Kidney capillary endothelial cell (primary cell): ENCODE measurements at regions not wholly inside any gene's neighbourhood (a gene's known extent, or its start where the extent isn't known, plus 50 kb on each side); places are given as distances from the start of the nearest gene placed in this dataset.

ENCODE experiments used
- DNase-seq: peaks from one replicate; pipeline ENCODE4 v3.0.0-alpha.2; 2018; ENCODE audit warnings: low spot score

DNA sequence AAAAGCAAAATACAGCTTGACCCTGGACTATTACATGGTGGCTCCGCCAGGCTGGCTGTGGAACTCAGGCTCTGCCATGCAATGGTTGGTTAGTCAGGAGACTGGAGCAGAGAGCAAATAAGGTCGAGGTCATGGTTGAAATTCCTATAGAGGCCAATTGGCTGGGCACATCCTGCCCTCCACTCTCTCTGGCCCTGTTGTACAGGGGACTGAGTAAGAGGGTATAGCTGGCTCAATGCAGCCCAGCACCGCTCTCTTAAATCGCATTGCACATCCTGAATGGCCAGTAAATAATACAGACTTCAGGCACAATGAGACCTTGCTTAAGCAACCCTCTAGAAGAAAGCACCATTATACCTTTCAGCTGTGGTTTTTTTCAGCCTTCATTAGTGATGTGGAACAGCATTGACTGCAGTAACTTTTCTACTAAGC is 59.3 kb upstream of the PPP2R5A start:
- peak; percentile 25 for DNase-seq

DNA sequence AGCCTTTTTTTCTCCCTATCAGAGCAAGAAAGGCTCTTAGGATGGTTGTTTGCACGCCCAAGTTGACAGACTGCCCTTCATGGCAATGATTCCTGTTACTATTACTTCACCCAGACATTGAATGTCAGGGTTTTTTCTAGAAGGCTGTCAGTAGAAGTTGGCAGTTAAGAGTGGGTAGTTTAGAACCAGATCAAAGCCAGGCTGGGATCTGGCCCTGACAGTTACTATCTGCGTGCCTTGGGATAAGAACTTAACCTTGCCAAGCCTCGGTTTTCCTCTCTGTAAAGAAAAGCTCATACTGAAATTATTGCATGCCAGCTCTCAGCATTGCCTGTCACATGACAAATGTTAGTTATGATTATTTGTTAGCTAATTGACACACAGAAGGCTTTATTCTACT is 58.7 kb upstream of the PPP2R5A start:
- DNase-seq: no peak

DNA sequence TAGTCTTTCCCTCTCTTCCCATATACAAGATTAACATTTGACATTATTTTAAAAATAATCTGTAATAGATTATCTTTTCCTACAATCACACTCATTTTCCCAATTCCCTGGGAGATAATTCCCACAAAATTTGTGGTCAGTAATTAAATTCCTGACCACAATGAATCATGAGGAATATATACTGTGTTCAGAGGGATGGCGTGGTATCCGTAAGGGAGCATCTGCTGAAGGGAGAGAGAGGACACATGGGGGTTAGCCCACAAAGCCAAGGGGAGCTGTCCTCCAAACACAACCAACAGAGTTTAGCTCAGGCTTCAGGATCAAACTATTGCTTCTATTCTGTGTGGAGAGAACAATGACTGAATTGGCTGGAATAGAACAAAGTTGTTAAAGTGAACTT is 57.1 kb upstream of the PPP2R5A start:
- no peak for DNase-seq

DNA sequence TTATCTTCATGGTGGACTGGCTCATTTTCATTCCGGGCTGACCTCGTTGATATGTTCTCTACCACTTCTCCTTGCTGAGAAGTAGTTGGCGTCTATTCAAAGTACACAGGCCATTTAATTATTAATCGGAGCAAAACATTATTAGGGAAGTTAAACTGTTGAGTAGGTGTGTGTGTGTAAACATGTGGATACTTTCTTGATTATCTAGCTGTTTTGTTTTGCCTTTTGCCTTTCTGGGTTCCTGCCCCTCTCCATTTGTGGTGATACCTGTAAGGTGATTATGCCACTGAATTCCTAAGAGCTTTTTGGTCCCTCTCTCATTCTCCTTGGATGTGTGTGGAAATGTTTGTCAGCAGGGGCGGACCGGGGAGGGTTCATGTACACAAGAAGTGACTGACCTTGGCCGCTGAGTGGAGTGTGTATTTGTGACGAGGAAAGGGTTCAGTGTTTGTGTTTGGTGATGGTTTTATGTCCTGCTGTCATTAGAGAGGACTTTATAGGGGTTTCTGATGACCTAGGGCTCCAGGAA is 56.6 kb upstream of the PPP2R5A start:
- DNase-seq: no peak

DNA sequence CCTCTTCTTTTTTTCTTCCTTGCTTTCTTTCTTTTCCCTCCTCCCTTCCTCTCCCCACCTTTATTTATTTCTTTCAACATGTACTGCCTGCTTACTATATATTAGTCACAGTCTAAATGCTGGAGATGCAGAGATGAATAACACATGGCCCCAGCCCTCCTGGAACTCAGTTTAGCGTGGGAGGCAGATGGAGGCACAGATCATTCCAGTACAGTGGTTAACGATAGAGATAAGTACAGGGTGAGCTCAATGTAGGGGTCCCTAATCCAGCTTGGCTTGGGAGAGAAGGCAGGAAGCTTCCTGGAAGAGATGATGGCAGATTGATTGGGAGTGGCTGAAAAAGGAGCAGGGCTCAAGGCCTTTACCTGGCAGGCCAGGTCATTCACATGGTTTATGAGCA is 55.6 kb upstream of the PPP2R5A start:
- no peak for DNase-seq

DNA sequence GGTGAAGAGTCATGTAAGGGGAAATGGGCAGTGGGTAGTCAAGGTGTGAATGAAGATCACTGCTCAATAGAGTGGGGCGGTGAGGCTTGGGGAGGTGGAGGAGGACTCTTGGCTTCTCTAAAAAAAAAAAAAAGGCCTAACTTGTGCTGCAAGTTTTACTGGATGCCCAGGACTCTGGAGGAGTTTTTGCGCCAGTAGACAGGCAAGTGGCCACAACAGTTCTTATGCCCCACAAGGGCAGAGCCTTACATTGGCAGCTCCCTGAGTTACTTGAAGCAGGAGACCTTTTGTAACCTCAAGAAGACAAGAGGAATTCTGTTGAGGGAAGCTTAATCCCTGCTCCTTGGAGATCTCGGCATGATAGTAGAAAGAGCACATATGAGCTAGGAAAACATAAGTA is 54.9 kb upstream of the PPP2R5A start:
- DNase-seq: no peak

DNA sequence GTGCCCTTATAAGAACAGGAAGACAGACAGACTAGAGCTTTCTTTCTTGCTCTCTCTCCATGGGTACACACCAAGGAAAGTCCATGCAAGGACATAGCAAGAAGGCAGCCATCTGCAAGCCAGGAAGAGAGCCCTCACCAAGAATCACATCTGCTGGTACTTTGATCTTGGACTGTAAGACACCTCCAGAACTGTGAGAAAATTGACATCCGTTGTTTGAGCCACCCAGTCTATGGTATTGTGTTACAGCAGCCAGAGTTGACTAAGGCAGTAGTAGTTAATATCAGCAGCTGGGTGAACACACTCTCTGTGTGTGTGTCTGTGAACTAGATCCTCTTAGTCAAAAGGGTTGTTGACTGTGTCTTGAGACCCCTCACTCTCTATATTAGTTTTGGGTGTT is 53.8 kb upstream of the PPP2R5A start:
- no peak for DNase-seq

DNA sequence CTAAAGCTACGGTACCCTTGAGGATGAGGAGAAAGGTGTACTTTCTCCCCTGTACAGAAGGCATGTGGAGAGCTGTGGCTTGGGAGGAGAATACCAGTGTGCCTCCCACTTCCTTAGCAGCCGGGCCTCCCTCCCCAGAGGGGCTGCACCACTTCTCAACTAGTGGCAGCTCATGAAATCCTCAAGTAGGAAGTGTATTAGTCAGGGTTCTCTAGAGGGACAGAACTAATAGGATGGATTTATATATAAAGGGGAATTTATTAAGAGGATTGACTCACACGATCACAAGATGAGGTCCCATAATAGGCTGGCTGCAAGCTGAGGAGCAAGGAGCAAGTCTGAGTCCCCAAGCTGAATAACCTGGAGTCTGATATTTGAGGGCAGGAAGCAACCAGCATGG is 53.1 kb upstream of the PPP2R5A start:
- no peak for DNase-seq

DNA sequence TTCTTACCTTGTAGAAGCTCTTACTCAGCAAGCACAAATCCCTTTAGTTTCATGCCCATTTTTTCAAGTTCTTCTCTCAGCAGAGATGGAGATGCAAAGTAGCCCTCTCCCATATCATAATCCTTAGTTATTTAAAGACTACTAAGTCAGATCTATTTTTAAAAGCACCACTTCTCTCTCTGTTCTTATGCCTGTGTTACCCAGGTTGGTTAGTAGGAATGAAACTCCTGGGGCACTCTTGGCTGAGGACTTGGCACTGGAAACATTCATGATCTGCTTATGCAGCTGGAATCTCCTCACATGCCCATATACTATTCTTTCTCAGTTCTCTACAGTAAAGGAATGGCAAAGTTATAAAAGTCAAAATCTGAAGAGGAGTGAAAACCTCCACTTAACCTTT is 51.9 kb upstream of the PPP2R5A start:
- DNase-seq: no peak

DNA sequence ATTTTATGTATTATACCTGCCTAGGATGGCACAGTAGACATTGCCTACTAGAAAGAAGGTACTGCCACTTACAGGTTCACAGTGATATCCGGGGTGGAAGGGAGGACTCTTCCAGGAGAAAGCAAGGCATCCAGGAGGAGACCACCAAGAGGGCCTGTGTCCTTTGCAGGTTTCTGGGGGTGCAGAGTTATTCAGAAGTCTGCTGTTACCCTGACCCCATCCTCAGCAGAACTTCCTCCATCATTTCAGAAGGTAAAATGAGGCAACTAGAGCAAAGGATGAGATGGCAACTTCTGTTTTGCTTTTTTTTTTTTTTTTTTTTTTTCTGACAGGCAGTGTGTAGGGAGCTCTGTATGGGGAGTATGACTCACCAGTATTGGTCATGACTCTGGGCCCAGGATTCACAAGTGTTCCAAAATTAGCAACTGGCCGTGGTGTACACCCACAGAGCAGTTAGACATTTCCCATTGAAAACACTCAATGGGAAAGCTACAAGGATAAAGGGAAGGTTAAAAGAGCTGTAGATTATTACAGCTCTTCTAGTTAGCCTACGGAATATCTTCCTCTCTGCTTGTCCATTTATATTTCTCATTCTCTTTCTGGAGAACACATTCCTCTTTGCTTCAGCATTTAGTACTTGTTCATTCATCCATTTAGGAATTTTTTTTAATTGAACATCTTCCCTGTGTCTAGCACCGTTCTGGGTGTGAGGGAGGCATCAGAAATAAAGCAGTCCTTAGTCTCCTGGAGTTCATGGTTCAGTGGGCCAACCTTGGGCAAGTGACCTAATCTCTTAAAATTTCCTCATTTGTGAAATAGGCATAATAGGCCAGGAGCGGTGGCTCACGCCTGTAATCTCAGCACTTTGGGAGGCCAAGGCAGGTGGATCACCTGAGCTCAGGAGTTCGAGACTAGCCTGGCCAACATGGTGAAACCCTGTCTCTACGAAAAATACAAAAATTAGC is 50.5 kb upstream of the PPP2R5A start:
- peak; percentile 82 for DNase-seq
